HT1080 (cell line): ENCODE measurements at regions not wholly inside any gene's neighbourhood (a gene's known extent, or its start where the extent isn't known, plus 50 kb on each side); places are given as distances from the start of the nearest gene placed in this dataset.
"Not testable (repeated sequence)": the region's sequence is repeated elsewhere in the genome, so short reads cannot be mapped to it uniquely, and the experiment has no call there.

Source experiments
- DNase-seq: peaks from one replicate; pipeline ENCODE4 v3.0.0-alpha.2; 2015; ENCODE audit warnings: low read depth

DNA sequence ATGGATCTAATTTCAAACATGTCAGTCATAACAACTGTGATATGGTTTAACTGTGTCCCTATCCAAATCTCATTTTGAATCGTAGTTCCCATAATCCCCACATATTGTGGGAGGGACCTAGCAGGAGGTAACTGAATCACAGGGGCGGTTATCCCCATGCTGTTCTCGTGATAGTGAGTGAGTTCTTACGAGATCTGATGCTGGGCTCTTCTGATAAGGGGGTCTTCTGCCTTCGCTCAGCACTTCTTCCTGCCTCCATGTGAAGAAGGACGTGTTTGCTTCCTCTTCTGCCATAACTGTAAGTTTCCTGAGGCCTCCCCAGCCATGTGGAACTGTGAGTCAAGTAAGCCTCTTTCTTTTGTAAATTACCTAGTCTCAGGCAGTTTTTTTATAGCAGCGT, 138.0 kb upstream of the PCGF5 start:
- no peak for DNase-seq

DNA sequence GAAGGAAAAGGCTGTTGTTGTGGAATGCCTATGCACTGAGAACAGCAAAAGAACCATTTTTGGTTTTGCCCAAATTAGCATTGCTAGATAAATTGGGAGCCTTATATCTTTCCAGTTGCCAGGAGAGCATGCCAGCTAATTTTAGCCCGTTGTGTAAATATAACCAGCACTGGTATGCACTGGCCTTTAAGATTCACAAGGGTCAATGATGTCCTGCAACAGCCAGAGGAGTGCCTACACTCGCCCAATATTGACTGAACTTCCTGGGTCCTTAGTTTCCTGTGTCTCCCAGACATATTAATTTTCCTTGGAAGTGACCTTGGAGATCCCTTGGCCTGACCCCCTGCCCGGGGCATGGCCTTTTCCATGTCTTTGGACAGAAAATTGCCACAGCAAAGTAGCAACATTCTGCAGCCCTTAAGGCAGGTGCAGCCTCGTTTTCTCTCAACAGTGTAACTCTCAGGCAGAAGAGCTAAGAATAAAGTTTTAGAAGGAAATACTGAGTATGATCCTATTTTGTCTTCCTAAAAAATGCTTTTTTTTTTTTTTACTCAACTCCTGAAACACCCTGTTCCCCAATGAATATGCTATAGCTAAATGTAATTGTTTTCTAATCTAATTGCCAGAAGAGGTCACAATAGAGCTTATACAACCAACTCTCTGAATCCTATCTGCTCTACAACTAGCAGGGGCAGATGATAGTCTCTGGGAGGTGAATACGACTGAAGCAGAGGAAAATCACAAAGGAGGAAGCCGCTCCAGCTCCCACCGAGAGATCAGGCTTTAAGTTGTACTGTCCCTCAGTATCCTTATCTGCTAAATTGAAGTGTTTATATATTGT, 131.9 kb upstream of the PCGF5 start:
- peak; percentile 31 for DNase-seq

DNA sequence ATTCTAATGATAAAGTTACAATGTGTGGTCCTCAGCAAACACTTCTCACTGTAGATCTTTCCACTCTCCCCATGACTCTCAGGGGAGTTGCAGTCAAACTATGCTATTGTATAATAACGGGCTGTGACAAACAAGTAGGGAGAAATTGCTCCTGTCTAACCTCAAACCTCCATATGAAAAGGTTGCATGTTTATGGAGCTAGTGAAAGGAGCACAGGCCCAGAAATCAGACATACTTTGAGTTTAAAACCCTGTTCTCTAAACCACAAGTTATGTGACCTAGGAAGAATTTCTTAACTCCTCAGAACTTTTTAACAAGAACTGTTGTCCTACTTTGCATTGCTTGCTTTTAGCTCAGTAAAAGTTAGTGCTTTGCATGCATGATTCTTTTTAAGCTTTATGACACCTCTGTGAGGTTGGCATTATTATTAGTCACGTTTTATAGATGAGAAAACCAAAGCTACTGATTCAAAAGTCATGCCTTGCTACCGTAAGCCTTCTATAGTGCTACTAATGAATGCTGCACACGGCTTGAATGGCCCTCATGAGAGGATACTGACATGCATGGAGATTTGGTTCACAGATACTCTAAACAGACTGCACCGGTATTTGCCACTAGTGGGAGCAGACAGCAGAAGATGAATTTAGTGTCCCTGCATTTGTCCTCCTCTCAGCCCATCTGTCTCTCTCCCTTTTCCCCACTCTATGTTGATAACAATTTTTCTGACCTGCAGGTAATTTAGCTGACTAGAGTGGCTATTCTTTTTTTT, 129.5 kb upstream of the PCGF5 start:
- peak; percentile 10 for DNase-seq

DNA sequence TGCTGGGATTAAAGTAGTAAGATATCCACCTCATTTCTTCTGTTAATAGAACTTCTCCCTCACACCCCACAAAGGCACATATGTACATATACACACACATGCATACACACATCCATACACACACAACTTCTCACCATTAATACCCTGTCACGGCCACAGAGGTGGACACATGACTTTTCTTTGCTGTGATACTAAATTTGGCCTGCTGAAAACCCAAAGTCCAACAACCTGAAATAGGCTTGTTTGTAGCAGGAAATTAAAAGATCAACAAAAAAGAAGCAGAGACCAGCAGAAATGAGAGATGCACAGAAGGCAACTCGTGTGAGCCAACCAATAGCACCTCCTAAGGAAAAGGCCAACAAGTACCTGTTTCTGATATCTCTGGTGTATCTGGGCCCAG, 128.7 kb upstream of the PCGF5 start:
- no peak for DNase-seq

DNA sequence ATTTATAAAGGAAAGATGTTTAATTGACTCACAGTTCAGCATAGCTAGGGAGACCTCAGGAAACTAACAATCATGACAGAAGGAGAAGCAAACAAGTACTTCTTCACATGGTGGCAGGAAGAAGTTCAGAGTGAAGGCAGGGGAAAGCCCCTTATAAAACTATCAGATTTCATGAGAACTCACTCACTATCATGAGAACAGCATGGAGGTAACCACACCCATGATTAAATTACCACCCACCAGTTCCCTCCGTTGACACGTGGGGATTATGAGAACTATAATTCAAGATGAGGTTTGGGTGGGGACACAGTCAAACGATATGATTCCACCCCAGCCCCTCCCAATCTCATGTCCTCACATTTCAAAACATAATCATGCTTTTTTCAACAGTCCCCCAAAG, 124.2 kb upstream of the PCGF5 start:
- no peak for DNase-seq

DNA sequence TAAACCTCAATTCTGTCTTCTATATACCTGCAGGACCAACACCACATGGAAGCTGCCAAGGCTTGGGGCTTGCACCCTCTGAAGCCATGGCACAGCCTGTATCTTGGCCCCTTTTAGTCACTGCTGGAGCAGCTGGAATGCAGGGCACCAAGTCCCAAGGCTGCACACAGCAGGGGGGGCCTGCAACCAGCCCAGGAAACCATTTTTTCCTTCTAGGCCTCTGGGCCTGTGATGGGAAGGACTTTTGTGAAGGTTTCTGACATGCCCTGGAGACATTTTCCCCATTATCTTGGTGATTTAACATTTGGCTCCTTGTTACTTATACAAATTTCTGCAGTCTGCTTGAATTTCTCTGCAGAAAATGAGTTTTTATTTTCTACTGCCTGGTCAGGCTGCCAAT, 123.2 kb upstream of the PCGF5 start:
- no peak for DNase-seq

DNA sequence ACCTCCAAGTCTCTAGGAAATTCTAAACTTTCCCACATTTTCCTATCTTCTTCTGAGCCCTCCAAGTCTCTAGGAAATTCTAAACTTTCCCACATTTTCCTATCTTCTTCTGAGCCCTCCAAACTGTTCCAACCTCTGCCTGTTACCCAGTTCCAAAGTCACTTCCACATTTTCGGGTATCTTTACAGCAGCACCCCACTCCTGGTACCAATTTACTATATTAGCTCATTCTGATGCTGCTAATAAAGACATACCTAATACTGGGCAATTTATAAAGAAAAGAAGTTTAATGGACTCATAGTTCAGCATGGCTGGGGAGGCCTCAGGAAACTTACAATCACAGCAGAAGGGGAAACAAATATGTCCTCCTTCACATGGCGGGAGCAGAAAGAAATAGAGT, 122.4 kb upstream of the PCGF5 start:
- DNase-seq = not testable (repeated sequence)

DNA sequence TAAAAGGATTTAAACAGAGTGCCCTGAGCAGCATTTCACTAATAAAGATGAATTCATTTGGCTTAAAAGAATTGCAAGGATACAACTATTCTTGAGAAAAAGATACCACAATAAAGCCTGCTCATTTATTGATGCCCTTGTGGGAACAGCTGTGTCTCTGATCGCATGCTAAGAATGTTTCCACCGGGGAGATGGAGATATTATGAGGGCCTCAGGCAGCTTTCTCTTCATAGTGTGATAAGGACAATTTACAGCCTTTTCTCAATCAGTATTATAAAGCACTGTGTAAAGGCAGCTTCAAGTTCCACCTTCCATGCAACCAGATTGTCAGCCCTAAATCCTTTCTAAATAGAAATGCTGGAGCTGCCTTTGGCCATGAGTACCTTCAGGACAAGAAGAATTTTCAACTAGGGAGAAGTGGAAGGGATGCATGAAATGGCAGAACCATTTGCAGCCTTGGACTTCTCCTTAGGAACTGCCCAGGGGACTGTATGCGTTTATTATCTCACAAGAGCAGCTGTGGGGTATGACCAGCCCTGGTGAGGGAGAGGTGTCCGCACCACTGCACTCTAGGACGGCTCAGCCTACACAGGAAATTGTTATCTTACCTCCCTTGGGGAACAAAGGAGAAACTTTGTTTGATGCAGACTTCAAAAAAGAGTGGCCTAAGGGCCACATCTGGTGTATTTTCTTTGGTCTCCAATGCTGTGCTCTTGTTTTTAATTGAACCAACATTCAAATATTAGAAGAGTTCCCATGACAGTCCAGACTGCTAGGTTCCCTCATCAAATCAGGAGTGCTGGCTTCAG, 116.9 kb upstream of the PCGF5 start:
- no peak for DNase-seq

DNA sequence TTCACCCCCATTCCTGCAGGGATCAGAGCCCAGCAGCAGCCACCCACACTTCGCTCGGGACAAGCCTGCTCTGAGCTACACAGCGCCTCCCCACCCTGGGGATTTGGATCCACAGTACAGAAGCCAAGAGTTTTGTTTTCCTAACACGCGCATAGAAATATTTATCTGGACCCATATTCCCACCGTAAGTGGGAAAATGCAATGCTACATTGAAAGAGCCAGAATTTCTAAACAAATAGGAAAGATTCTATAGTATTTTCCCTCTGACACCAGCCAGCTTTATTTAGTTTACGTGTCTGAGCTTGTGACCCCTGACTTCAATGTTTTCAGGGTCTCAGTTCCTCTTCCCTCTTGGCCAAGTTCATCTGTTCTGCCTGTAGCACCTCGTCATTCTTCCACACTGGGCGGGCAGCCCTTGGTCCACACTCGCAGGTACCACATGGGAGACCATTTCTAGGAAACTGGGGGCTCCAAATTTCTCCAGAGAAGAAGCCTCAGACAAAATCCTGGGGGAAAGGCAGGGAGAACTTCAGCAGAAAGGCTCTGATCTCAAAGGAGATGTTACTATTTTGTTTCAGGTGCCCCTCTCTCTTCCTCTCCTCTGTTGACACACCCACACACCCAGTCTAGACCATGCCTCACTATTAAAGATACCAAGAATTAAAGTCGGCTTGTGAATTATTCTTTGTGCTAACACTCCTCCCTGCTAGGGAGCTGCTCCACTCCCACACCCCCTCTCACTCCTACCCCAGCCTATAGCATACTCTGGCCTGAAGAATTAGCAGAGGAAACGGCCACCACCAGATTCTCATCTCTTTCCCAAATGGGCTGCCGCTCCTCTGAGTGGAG, 116.0 kb upstream of the PCGF5 start:
- no peak for DNase-seq

DNA sequence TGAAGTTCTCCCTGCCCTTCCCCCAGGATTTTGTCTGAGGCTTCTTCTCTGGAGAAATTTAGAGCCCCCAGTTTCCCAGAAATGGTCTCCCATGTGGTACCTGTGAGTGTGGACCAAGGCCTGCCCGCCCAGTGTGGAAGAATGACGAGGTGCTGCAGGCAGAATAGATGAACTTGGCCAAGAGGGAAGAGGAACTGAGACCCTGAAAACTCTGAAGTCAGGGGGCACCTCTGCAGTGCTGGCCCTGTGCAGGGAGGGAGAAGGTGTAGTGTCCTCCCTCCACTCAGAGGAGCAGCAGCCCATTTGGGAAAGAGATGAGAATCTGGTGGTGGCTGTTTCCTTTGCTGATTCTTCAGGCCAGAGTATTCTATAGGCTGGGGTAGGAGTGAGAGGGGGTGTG, 115.2 kb upstream of the PCGF5 start:
- no peak for DNase-seq

DNA sequence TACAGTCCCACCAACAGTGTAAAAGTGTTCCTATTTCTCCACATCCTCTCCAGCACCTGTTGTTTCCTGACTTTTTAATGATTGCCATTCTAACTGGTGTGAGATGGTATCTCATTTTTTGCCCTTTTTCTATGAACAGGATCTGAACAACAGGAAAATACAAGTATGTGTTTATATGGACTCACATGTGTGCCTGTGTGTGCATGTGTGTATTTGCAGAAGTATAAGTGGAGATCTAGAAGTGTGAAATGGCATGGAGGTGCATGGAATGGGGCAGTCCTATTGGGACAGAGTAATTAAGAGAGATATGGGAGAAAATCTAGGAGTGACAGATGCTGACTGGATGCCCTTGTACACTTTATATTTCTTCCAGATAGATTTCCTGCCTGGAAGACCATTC, 111.6 kb upstream of the PCGF5 start:
- no peak for DNase-seq

DNA sequence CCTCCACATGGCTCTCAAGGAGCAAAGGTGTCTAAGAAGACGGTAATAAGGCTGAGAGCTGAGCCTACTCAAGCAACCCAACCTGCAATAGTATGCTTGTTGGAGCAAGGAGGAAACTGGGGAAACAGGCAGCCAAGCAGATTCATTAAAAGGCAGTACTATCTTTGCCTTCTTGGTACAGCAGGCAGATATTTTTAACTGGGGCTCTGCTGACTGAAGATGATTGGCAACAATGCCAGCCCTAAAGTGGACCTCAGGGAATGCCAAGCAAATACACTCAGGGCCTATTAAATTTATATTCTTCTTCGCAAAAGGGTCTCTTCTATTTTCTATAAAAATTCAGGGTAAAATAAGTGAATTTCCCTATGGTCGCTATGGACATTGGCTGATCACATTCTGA, 109.4 kb upstream of the PCGF5 start:
- no peak for DNase-seq

DNA sequence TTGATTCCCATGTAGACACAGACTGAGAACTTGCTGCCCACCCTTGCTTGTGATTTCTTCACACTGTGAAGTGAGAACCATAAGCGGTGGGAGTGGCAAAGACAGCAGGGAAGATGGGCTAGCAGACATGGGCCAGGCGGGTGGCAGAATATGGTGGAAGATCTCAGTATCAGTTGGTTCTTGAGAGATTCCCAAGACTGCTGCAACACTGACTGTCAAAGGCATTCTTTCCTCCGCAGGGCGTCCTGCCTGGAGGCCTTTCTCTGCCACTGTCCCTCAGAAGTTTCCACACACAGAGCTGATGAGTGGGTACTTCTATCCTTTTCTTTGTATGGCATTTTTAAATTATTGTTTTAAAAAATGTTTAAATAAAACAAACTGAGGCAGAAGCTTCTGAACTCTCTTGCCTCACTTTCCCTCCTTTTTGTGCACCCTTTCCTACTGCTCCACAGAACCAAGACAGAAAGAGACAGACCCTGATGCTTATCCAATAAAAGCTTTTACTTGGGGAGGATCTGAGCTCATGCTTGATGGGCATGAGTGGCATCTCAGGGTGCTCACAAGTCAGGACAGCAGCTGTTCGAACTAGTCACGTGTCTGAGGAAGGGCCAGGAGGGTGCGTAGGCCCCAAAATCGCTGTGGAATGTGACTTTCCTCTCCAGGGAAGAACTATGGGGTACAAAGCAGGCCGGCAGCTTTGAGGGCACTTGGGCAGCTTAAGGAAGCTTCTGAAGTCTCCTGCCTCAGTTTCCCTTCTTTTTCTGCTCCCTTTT, 104.7 kb upstream of the PCGF5 start:
- DNase-seq = no peak

DNA sequence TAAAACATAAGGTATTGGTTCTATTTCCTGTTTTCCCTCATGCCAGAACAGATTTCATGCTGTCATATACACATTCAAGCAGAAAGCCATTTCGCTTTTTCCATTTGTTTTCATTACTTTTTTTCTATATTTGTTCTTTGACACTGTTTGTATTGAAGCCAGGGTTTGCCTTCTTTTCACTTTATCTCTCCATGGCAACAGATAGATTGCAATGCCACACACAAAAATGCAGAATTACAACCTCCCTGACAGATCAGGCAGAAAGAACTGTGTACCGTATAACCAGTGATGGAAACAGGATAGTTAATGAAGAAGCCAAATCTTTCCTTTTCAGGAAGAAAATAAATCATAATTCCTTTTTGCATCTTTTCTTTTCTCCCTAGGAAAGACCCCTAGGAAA, 103.0 kb upstream of the PCGF5 start:
- DNase-seq = no peak

DNA sequence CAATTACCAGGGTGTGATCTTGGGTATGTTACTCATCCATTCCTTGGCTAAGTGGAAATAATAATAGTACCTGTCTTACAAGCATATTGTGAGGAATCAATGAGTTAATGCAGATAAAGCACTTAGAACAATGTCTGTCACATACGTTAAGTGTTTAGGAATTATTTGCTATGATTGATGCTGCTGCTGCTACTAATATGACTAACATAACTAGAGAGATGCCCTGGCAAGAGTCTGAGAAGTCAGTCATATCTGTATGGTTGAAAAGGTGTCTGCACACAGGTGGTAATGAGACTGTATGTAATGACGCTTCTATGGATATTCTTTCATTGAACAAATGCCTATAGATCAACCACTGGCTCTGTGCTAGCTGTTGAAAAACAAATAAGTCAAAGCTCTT, 100.1 kb upstream of the PCGF5 start:
- no peak for DNase-seq

DNA sequence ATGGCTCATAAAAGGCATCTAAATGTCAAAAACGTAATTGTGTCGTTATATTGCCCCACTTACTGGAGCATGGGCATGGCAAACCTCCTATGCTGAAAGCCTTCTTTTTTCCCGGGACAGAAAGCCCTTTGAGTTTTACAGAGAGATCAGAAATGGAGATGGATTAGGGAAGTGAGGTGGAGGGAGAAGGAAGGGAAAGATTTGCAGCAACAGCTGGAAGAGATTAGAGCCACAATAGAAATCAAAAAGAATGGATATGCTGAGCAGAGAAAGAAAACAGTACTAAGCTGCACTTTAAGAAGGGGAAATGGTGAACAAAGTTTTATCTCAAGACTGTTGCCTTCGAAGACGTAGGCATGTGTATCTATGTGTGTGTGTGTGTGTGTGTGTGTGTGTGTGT, 97.2 kb upstream of the PCGF5 start:
- no peak for DNase-seq

DNA sequence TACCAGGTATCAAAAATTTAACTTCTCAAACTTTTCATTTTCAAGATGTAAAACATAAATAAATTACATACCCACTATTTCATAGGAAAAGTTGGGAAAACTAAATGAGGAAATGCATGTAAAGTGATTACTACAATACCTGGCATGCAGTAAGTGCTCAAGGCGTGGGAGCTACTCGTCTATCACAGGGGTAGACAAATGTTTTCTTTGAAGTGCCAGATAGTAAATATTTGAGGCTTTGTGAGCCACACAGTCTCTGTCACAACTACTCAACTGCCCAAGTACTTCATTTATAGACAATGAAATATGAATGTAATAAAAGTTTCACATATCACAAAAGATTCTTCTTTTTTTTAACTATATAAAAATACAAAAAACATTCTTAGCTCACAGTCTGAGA, 96.4 kb upstream of the PCGF5 start:
- no peak for DNase-seq

DNA sequence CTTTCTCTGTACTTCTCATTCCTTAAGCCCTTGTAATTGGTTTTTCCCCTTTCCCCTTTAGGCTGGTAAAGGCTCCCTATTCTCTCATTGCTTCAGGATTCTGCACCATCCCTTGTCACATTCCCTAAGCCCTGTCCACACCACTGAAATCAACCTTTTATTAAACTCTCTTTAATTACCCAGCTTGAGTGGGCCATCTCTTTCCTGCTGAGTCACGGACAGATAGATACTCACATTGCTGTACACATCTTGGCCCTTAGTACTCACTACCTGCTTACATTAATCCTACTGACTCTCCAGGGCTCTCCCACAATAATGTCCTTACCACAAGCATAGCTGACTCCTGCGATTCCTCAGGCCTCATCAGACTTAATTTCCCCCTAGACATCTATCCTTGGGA, 94.0 kb upstream of the PCGF5 start:
- DNase-seq = no peak

DNA sequence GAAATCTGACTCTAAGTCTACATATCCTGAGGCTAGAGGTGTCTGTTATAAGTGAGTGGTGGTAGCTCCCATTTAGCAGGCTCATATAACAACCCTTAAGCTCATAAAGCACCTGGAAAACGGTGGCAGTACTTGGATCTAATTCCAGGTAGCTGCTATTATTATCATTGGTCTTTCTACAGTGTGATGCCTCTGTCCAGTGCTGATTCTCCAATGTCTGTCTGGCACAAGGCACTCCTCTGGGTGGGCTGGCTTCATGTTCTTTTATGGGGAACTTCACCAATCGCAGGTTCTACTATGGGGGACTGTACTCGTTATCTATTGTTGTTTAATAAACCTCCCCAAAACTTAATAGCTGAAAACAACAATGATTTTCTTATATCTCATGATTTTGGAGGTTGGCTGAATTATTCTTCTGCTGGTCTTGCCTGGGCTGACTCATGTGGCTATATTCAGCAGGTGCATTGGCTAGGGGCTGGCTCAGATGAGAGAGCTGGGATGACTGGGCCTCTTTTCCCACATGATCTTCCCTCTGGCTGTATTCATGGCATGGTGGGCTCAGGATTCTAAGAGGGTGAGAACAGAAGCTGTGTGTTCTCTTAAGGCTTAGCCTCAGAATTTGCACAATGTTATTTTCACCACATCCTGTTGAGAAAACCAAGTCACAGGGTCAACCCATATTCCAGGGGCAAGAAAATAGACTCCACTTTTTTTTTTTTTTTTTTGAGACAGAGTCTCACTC, 93.0 kb upstream of the PCGF5 start:
- DNase-seq = peak; percentile 79

DNA sequence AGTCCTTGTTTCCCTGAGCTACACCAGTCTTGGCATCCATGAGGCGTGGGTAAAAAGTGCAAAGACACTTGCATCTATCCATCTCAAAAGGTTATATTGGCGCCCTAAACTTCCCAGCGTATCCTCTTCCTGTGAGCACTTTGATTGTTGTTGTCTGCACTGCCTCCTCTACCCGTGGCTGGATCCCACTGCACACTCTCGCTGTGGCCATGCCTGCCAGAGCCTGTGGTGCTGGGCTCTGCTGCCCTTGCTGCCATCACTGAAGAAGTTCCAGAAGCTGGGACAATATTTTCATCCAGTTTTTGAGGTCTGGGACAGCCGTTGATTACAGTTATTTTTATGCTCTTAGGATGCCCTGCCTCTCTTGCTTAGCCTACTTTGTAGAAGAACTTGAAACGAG, 85.3 kb upstream of the PCGF5 start:
- no peak for DNase-seq
